ENCODE measurements at regions not wholly inside any gene's neighbourhood (a gene's known extent, or its start where the extent isn't known, plus 50 kb on each side); places are given as distances from the start of the nearest gene placed in this dataset.
"Not testable (repeated sequence)": the region's sequence is repeated elsewhere in the genome, so short reads cannot be mapped to it uniquely, and the experiment has no call there.

GRCh38 chr6:81944661-81945060, 192.2 kb upstream of the TENT5A start:
- Histone ChIP-seq H3K27me3 (ENCODE audit: control insufficient read depth, low read length) (no peaks in the 10 kb centered on the region), H3K27ac (ENCODE audit: low read depth, low read length) (no peak overlapping the region), H3K9me2 (replicated peaks; ENCODE audit: control insufficient read depth, low read length) (no peaks in the 10 kb centered on the region), H3K9me3 (ENCODE audit: control insufficient read depth, insufficient read depth, low read length) (no peaks in the 10 kb centered on the region), H3K79me2 (ENCODE audit: control insufficient read depth, low read length) (no peaks in the 10 kb centered on the region), H3K4me3 (ENCODE audit: low read length) (no peak overlapping the region), H4K20me1 (ENCODE audit: control insufficient read depth, insufficient read depth, low read depth, low read length) (no peaks in the 10 kb centered on the region), H3K4me1 (ENCODE audit: control insufficient read depth, low read length) (no peaks in the 10 kb centered on the region), H3K36me3 (ENCODE audit: control insufficient read depth, low read length) (no peaks in the 10 kb centered on the region), H3F3A (ENCODE audit: control insufficient read depth, insufficient read depth) (no peaks in the 10 kb centered on the region), H3K4me2 (ENCODE audit: low read length) (no peak overlapping the region)
- TF ChIP-seq EZH2phosphoT487 (IDR thresholded peaks at IDR 0.05; ENCODE audit: borderline replicate concordance, low read length) = no peak
- TF ChIP-seq CTCF (IDR thresholded peaks at IDR 0.05; ENCODE audit: low read depth, low read length, poor library complexity, severe bottlenecking) = no peak

- not testable (repeated sequence) for H3K4me1 ChIP-seq (ENCODE audit: control insufficient read depth, low read length); H3F3A ChIP-seq (ENCODE audit: control insufficient read depth, insufficient read depth); H3K9me2 ChIP-seq (replicated peaks; ENCODE audit: control insufficient read depth, low read length); H3K4me2 ChIP-seq (ENCODE audit: low read length); H3K36me3 ChIP-seq (ENCODE audit: control insufficient read depth, low read length); H4K20me1 ChIP-seq (ENCODE audit: control insufficient read depth, insufficient read depth, low read depth, low read length); H3K27ac ChIP-seq (ENCODE audit: low read depth, low read length); H3K9me3 ChIP-seq (ENCODE audit: control insufficient read depth, insufficient read depth, low read length); H3K27me3 ChIP-seq (ENCODE audit: control insufficient read depth, low read length); H3K4me3 ChIP-seq (ENCODE audit: low read length); H3K79me2 ChIP-seq (ENCODE audit: control insufficient read depth, low read length)
These were observed 190.4 kb upstream of the TENT5A start for GRCh38 chr6:81942842-81943241.

DNA sequence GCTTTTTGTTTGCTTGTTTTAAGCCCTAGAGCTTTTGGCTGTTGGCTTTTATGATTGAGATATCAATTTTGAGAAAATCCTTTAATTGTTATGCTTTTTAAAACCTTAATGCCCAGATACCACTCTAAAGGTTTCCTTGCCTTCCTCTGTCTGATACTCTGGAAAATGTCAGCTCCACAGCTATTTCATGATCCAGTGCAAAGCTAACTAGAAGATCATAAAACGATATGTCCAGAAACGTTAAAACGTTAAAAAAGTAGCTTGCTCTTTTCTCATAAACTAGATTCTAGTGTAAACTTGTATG, 189.5 kb upstream of the TENT5A start:
- H3K4me2 ChIP-seq (ENCODE audit: low read length) = no peak overlapping the region
- H3K9me2 ChIP-seq (replicated peaks; ENCODE audit: control insufficient read depth, low read length) = no peaks in the 10 kb centered on the region
- no peaks in the 10 kb centered on the region for H3K4me1 ChIP-seq (ENCODE audit: control insufficient read depth, low read length)
- no peaks in the 10 kb centered on the region for H4K20me1 ChIP-seq (ENCODE audit: control insufficient read depth, insufficient read depth, low read depth, low read length)
- H3K36me3 ChIP-seq (ENCODE audit: control insufficient read depth, low read length) = no peaks in the 10 kb centered on the region
- H3K9me3 ChIP-seq (ENCODE audit: control insufficient read depth, insufficient read depth, low read length) = no peaks in the 10 kb centered on the region
- no peak overlapping the region for H3K27ac ChIP-seq (ENCODE audit: low read depth, low read length)
- H3K4me3 ChIP-seq (ENCODE audit: low read length) = no peak overlapping the region
- H3K79me2 ChIP-seq (ENCODE audit: control insufficient read depth, low read length) = no peaks in the 10 kb centered on the region
- H3K27me3 ChIP-seq (ENCODE audit: control insufficient read depth, low read length) = no peaks in the 10 kb centered on the region
- TF ChIP-seq EZH2phosphoT487 (IDR thresholded peaks at IDR 0.05; ENCODE audit: borderline replicate concordance, low read length) = no peak
- TF ChIP-seq CTCF (IDR thresholded peaks at IDR 0.05; ENCODE audit: low read depth, low read length, poor library complexity, severe bottlenecking) = no peak
- no peaks in the 10 kb centered on the region for H3F3A ChIP-seq (ENCODE audit: control insufficient read depth, insufficient read depth)

GRCh38 chr6:81940451-81940985, 188.0 kb upstream of the TENT5A start:
- no peak overlapping the region for H3K27ac ChIP-seq (ENCODE audit: low read depth, low read length)
- H3K4me1 ChIP-seq (ENCODE audit: control insufficient read depth, low read length) = no peaks in the 10 kb centered on the region
- no peaks in the 10 kb centered on the region for H3K9me2 ChIP-seq (replicated peaks; ENCODE audit: control insufficient read depth, low read length)
- TF ChIP-seq EZH2phosphoT487 (IDR thresholded peaks at IDR 0.05; ENCODE audit: borderline replicate concordance, low read length) = no peak
- no peak for TF ChIP-seq CTCF (IDR thresholded peaks at IDR 0.05; ENCODE audit: low read depth, low read length, poor library complexity, severe bottlenecking)
- no peaks in the 10 kb centered on the region for H4K20me1 ChIP-seq (ENCODE audit: control insufficient read depth, insufficient read depth, low read depth, low read length)
- H3K9me3 ChIP-seq (ENCODE audit: control insufficient read depth, insufficient read depth, low read length) = no peaks in the 10 kb centered on the region
- no peaks in the 10 kb centered on the region for H3F3A ChIP-seq (ENCODE audit: control insufficient read depth, insufficient read depth)
- H3K4me2 ChIP-seq (ENCODE audit: low read length) = no peak overlapping the region
- no peaks in the 10 kb centered on the region for H3K27me3 ChIP-seq (ENCODE audit: control insufficient read depth, low read length)
- no peaks in the 10 kb centered on the region for H3K36me3 ChIP-seq (ENCODE audit: control insufficient read depth, low read length)
- no peaks in the 10 kb centered on the region for H3K79me2 ChIP-seq (ENCODE audit: control insufficient read depth, low read length)
- no peak overlapping the region for H3K4me3 ChIP-seq (ENCODE audit: low read length)

All from DOHH2 (cell line).